Bronchial epithelial cell (primary cell): ENCODE measurements at regions not wholly inside any gene's neighbourhood (a gene's known extent, or its start where the extent isn't known, plus 50 kb on each side); places are given as distances from the start of the nearest gene placed in this dataset.
"Not testable (repeated sequence)": the region's sequence is repeated elsewhere in the genome, so short reads cannot be mapped to it uniquely, and the experiment has no call there.

ENCODE experiments used
- DNase-seq: peaks from one replicate; pipeline ENCODE4 v3.0.0-alpha.2; 2010; ENCODE audit warnings: low read depth
- FAIRE-seq: peaks from 2 replicates; lab custom pipeline; 2011; peaks lifted over from hg19 to GRCh38; lab: Jason Lieb, UNC
- H3K27me3 ChIP-seq: 2 replicates; pipeline ENCODE4 v1.5.1; 2011; ENCODE audit warnings: low read length; ENCODE audit not compliant: control insufficient read depth, insufficient read depth
- H3K36me3 ChIP-seq: 2 replicates; pipeline ENCODE4 v1.5.1; 2011; ENCODE audit warnings: low read length; ENCODE audit not compliant: control insufficient read depth, insufficient read depth
- H3K4me3 ChIP-seq: 2 replicates; pipeline ENCODE4 v1.5.1; 2011; ENCODE audit warnings: mild to moderate bottlenecking, low read depth, low read length, control low read depth
- CTCF ChIP-seq: IDR thresholded peaks from 2 replicates; pipeline ENCODE4 v1.5.1; 2011; ENCODE audit warnings: mild to moderate bottlenecking, moderate library complexity, low read length, control low read depth, inconsistent platforms; ENCODE audit not compliant: insufficient read depth, severe bottlenecking

DNA sequence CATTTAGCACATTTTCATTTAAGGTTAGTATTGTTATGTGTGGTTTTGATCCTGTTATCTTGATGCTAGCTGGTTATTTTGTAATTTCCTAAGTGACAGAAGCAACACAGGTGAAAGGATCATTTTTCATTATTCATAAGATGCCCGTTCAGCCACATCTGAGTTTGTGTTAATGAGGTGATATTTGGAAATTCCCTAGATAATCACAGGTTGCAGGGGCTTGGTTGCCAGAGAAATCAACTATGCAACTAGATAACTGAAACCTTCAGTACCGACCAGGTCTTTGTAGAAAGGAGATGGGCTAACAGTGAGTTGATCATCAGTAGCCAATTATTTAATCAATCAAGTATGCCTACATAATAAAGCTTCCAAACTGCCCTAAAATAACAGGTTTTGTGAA lies 121.3 kb upstream of the UFM1 start:
- DNase-seq, result no peak
- TF ChIP-seq CTCF, result no peak
- H3K36me3 ChIP-seq, result no peaks in the 10 kb centered on the region
- H3K4me3 ChIP-seq, result no peak overlapping the region
- H3K27me3 ChIP-seq, result no peaks in the 10 kb centered on the region
- FAIRE-seq, result no peak

- no peak for FAIRE-seq
Observed at GRCh38 chr13:38226496-38226895, 123.2 kb upstream of the UFM1 start.

DNA sequence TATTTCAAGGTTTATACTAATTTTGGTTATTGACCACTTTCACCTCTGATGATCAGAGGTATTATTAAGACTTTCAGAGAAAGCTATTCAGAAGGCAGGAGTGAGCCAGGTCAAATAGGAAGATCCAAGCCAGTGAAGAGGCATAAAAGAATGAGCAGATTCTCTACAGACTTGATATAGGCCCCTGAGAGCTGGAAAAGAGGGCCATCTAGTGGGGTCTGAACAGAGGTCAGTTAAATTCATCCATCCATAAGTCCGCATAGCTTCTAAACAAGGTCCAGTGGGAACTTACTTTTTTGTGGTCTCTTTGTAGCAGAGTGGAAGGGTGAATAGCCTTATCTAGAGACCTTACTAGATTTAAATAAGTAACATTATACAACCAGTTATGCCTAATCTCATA lies 126.6 kb upstream of the UFM1 start:
- DNase-seq (peak; percentile 26), FAIRE-seq (no peak)
- peak; percentile 5 for TF ChIP-seq CTCF
- H3K36me3 ChIP-seq, result no peaks in the 10 kb centered on the region
- H3K4me3 ChIP-seq, result no peak overlapping the region
- H3K27me3 ChIP-seq, result no peaks in the 10 kb centered on the region

More at GRCh38 chr13:38226496-38226895, 123.2 kb upstream of the UFM1 start:
- H3K36me3 ChIP-seq, result no peaks in the 10 kb centered on the region
- no peak for DNase-seq
- H3K27me3 ChIP-seq, result no peaks in the 10 kb centered on the region
- no peak overlapping the region for H3K4me3 ChIP-seq
- TF ChIP-seq CTCF, result no peak

DNA sequence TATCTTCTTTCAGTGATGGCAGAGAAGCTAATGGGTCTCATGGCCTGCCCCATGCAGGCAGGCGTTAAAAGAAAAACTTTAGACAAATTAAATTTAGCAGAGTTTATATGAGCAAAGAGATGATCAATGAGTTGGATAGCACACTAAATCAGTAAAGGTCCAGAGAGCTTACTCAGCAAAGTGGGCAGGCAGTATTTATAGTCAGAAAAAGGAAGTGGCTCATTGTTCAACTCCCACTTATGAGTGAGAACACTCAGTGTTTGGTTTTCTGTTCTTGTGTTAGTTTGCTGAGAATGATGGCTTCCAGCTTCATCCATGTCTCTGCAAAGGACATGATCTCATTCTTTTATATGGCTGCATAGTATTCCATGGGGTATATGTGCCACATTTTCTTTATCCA lies 128.5 kb upstream of the UFM1 start:
- not testable (repeated sequence) for FAIRE-seq, DNase-seq, H3K4me3 ChIP-seq, H3K27me3 ChIP-seq, H3K36me3 ChIP-seq

DNA sequence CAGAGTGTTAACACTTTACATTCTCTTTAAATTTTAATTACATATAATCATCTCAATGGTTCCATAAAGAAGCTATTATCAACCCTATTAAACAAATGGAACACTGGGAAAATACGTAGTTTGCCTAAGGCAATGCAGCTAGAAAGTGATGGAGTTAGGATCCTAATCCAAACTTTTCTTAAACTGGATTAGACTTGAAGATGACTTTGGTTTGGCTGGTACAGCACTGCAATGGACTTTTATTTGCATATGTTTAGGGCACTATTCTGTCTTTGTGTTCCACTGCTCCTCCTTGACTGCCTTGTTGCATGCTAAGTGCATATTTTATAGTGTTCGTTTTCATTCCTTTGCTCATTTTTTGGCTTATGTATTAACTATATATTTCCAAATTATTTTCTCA lies 133.5 kb upstream of the UFM1 start:
- DNase-seq (no peak), FAIRE-seq (no peak)
- no peak overlapping the region for H3K4me3 ChIP-seq
- no peaks in the 10 kb centered on the region for H3K27me3 ChIP-seq
- no peaks in the 10 kb centered on the region for H3K36me3 ChIP-seq
- no peak for TF ChIP-seq CTCF

- DNase-seq, result peak; percentile 88
- no peaks in the 10 kb centered on the region for H3K27me3 ChIP-seq
- H3K4me3 ChIP-seq, result no peak overlapping the region
- H3K36me3 ChIP-seq, result no peaks in the 10 kb centered on the region
- no peak for TF ChIP-seq CTCF
- no peak for FAIRE-seq
Observed at GRCh38 chr13:38213314-38213713, 136.3 kb upstream of the UFM1 start.
